ENCODE measurements at regions not wholly inside any gene's neighbourhood (a gene's known extent, or its start where the extent isn't known, plus 50 kb on each side); places are given as distances from the start of the nearest gene placed in this dataset.

DNA sequence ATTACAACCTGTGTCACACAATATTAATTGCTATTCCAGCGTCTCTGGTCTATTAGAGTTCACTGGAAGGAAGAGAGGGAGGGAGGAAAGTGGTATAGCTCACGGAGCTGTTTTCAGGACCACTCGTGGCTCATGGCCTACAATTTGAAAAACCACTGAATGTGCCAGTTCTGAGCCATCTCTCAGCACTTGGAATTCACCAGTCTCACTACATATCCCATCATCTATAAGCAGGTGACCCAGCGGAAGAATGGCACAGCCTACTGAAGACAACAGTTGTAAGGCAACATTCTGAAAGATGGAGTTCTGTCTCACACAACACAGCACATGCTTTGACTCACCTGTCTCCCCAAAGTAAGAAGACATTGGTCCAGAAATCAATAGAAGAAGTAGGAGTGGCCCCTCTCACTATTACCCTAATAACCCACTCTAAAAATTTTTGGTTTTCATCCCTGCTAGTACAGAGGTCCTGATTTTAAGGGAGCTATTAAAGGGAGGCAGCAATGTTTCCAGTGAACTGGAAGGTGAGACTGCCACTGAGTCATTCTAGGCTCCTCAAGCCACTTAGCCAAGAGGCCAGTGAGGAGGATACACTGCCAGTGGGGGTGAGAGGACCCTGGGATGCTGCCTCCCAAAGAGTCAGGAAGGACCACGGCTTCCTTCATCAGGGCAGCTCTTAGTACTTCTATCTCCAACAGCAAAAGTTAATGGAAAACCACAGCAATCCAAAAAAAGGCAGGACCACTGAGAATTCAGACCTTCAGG lies 50.0 kb upstream of the DOCK9 start:
- DNase-seq, result no peak

- DNase-seq, result no peak
Observed at GRCh38 chr13:99028890-99029289, 51.0 kb upstream of the DOCK9 start.

GRCh38 chr13:99029576-99029975 lies 51.7 kb upstream of the DOCK9 start:
- DNase-seq, result no peak

- DNase-seq, result no peak
Observed at GRCh38 chr13:99030326-99030725, 52.5 kb upstream of the DOCK9 start.

DNA sequence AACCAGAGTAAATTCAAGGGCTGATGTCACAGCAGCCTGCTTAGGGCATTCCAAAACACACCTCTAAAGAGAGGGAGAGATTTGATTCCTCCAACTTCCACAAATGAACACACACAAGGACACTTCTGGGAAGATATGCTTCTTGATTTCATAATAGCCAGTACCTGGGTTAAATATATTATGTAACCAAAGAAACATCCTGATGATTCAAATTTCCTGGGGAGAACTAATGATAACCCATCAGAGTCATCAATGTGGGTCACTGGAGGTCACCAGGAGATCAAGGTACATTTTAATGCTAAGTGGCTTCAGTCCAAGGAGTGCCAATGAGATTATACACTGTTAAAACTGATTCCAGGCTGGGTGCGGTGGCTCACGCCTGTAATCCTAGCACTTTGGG lies 54.0 kb upstream of the DOCK9 start:
- DNase-seq, result no peak

DNA sequence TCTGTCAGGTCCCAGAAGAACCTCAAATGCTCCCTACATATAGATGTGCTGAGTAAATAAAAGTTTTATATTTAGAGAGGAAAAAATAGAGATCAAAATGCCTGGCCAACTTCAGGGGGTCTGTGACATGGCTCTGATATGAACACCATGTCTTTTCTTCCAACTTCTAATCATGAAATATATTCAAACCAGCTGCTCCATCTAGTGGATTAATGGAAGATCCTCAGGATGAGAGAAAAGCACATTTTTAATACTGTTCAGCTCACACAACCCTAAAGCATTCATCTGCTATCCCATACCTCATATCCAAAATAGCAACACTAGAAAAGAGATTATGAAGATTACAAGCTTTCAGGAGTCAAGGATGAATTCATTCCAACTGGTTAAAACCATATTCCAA lies 56.0 kb upstream of the DOCK9 start:
- peak; percentile 39 for DNase-seq

DNA sequence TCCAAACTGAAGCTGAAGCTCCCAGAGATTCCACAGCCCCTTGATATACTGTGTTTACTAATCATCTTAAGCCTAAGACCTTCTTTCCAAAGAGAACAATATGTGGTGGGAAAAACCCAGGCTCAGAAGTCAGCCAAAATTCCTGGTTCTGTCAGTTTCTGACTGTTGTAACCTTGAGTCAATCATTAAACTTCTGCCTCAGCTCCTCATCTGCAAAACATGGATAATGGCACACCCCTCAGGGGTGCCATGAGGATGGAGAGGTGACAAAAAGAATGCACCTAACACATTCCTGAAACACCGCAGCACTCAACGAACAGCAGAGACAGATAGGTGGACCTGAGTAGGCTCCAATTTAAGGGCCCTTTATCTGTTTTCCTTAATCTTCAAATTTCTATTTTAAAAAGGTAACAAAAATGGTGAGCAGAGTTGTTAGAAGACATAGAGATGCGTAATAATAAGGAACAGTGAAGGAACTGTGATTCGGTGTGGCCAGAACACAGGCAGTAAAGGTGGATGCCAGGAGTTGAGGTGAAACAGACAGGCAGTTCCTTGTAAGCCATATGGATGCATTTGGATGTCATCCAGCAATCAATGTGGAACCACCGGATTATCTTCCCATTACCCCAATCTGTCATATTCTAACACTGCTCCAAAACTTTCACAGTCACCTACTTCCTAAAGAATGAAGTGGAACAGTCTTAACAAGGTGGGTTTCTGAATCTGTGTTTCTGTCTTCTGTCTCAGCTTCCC lies 56.6 kb upstream of the DOCK9 start:
- no peak for DNase-seq

GRCh38 chr13:99035715-99036114 lies 57.9 kb upstream of the DOCK9 start:
- DNase-seq, result no peak

DNA sequence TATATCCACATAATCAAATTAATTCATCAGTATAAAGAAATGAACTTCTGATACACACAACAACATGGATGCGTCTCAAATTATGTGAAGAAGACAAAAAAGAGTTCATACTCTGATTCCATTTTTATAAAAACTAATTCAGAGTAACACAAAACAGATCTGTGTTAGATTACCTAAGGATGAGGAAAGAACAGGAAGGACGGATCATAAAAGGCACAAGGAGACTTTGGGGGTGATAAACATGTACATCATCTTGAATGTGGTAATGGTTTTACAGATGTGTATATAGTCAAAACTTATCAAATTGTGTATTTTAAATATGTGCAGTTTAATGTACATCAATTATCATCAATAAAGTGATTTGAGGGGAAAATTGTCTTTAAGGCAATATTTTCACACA lies 59.9 kb upstream of the DOCK9 start:
- DNase-seq, result no peak

DNA sequence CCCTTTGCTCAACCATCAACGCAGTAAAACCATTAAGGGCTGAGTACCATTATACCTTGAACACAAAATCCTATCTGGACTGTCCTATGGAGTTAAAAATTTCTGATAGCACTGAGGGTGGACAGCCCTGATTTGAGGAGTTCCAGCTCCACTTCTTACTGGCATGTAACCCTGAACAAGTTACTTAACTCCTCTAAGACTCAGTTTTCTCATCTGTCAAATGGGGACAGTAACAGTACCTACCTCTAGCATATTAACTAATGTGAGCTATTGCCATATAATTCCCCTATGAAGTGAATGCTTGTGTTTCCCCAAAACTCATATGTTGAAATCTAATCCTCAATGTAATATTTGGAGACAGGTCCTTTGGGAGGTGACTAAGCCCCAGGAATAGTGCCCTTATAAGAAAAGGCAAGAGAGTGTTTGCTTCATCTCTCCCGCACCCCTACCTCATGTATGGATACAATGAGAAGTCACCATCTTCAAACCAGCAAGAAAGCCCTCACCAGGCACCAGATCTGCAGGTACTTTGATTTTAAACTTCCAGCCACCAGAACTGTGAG lies 61.9 kb upstream of the DOCK9 start:
- no peak for DNase-seq

DNA sequence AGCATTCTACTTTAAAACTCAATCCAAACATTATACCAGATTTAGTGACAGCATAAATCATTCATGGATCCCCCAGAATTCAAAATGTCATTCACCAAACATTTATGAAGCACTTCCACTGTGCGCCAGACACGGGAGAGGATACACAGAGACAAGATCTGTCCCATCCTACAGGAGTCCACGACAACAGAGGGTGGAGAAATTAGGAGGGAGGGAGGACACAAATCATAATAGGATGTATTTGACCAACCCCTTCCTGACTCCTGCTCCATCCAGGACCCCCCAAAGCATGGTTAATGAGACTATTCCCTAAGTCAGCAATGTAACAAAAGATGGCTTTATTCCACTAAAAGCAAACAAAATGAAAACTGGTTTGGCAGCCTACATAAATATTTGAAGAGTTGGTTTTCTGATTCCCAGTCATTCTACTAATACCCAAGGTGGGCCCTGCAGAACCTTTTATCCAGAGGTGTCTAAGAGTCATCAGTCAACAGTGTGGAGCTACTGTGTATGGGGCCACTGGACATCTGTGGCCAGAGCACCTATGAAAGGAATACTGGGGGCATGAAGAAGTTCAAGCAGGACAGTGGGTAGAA lies 62.8 kb upstream of the DOCK9 start:
- DNase-seq, result no peak

DNA sequence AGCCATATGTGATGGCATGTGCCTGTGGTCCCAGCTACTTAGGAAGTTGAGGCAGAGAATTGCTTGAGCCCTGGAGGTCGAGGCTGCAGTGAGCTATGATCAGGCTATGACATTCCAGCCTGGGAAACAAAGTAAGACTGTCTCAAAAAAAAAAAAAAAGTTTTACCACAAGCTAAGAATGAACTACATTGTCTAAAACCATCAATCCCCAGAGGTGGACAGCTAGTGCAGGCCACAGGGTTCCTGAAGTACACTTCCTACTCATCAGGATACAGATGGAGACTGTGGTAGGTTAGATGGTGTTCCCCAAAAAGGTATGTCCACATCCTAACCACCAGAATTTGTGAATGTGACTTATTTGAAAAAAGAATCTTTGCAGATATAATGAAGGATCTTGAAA lies 63.5 kb upstream of the DOCK9 start:
- DNase-seq, result no peak

- DNase-seq, result no peak
Observed at GRCh38 chr13:99041788-99042187, 63.9 kb upstream of the DOCK9 start.

GRCh38 chr13:99042521-99043250 lies 64.8 kb upstream of the DOCK9 start:
- no peak for DNase-seq

GRCh38 chr13:99043831-99044231 lies 66.0 kb upstream of the DOCK9 start:
- DNase-seq, result peak; percentile 22

- DNase-seq, result no peak
Observed at GRCh38 chr13:99044764-99045163, 66.9 kb upstream of the DOCK9 start.

GRCh38 chr13:99045396-99045795 lies 67.5 kb upstream of the DOCK9 start:
- DNase-seq, result peak; percentile 52

DNA sequence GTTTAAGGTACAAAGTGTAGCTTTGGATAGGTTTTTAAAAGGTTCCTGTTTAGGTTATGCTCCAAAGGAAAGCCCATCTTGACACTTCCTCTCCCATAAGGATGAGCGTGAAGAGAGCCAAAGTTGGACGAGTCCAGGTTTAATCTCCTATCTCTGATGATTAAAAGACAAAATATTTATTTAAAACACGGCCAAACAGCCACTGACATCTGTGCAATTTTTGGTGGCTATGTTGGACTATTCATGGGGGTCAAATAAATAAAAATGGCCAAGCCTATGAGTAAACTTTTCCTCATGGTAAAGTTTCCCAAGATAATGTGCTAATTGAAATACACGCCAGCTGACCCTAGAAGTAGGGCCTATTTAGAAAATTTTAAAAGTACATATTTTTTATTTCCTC lies 69.0 kb upstream of the DOCK9 start:
- DNase-seq, result no peak

- no peak for DNase-seq
Observed at GRCh38 chr13:99050983-99051488, 73.2 kb upstream of the DOCK9 start.

GRCh38 chr13:99051768-99052455 lies 74.0 kb upstream of the DOCK9 start:
- DNase-seq, result no peak

- DNase-seq, result no peak
Observed at GRCh38 chr13:99053636-99054233, 75.9 kb upstream of the DOCK9 start.

DNA sequence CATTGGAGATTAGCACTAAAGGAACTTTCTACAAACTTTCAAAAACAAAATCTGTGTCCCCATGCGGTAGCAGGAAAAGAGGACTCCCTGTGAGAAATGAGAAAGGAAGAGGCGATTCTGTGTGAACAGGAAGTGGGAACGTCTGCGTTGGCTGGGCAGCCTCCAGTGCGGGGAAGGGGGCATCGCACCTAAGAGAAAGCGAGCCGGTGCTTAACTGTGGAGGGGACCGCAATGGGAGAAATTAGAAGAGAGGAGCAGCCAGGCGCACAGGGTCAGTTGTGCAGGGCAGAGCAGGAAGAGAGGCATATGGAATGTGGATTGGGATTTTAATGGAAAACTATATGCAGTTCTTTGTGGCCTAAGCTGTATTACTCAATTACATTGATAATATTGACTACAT lies 77.4 kb upstream of the DOCK9 start:
- DNase-seq, result no peak
